ENCODE measurements at regions not wholly inside any gene's neighbourhood (a gene's known extent, or its start where the extent isn't known, plus 50 kb on each side); places are given as distances from the start of the nearest gene placed in this dataset.
"Not testable (repeated sequence)": the region's sequence is repeated elsewhere in the genome, so short reads cannot be mapped to it uniquely, and the experiment has no call there.

- DNase-seq, result no peak
These were observed 50.2 kb upstream of the FAM174B start for GRCh38 chr15:92705764-92706163.

GRCh38 chr15:92706201-92706600 is 50.6 kb upstream of the FAM174B start:
- DNase-seq, result no peak

GRCh38 chr15:92707880-92708551 is 52.4 kb upstream of the FAM174B start:
- no peak for DNase-seq

- no peak for DNase-seq
These were observed 53.1 kb upstream of the FAM174B start for GRCh38 chr15:92708635-92709034.

GRCh38 chr15:92709110-92709790 is 53.7 kb upstream of the FAM174B start:
- no peak for DNase-seq

GRCh38 chr15:92711457-92711831 is 55.9 kb upstream of the FAM174B start:
- DNase-seq, result no peak

GRCh38 chr15:92714077-92714476 is 58.5 kb upstream of the FAM174B start:
- peak; percentile 65 for DNase-seq

GRCh38 chr15:92714477-92715401 is 59.2 kb upstream of the FAM174B start:
- peak; percentile 90 for DNase-seq

GRCh38 chr15:92715758-92716157 is 60.2 kb upstream of the FAM174B start:
- no peak for DNase-seq

GRCh38 chr15:92719021-92719420 is 63.4 kb upstream of the FAM174B start:
- no peak for DNase-seq

GRCh38 chr15:92724144-92724543 is 68.6 kb upstream of the FAM174B start:
- DNase-seq, result no peak

GRCh38 chr15:92725171-92725570 is 69.6 kb upstream of the FAM174B start:
- DNase-seq, result no peak

- no peak for DNase-seq
These were observed 72.7 kb upstream of the FAM174B start for GRCh38 chr15:92728266-92728665.

- DNase-seq, result no peak
These were observed 77.7 kb upstream of the FAM174B start for GRCh38 chr15:92733090-92733933.

- peak; percentile 77 for DNase-seq
These were observed 78.5 kb upstream of the FAM174B start for GRCh38 chr15:92733934-92734521.

- DNase-seq, result not testable (repeated sequence)
These were observed 83.7 kb upstream of the FAM174B start for GRCh38 chr15:92739246-92739645.

- no peak for DNase-seq
These were observed 90.3 kb upstream of the FAM174B start for GRCh38 chr15:92745845-92746271.

GRCh38 chr15:92747047-92747446 is 91.5 kb upstream of the FAM174B start:
- no peak for DNase-seq

- no peak for DNase-seq
These were observed 93.6 kb upstream of the FAM174B start for GRCh38 chr15:92749216-92749615.

- DNase-seq, result no peak
These were observed 94.4 kb upstream of the FAM174B start for GRCh38 chr15:92749946-92750345.

GRCh38 chr15:92751528-92751927 is 96.0 kb upstream of the FAM174B start:
- no peak for DNase-seq

GRCh38 chr15:92753591-92753990 is 98.0 kb upstream of the FAM174B start:
- DNase-seq, result no peak

All from activated CD8-positive, alpha-beta memory T cell treated with anti-CD3 and anti-CD28 coated beads for 24 hours (primary cell).